Tibial artery (tissue), 4 donors: ENCODE measurements at regions not wholly inside any gene's neighbourhood (a gene's known extent, or its start where the extent isn't known, plus 50 kb on each side); places are given as distances from the start of the nearest gene placed in this dataset.

Experiments used
- DNase-seq, 2 donors: peaks; one replicate each; pipeline ENCODE4 v3.0.0-alpha.2; 2019
- H3K27ac ChIP-seq, 2 donors: fragments of 200-600 bp; sonication (generic) in 1 of 2; 1 replicate in 1 of 2; 2 replicates in 1 of 2; pipeline ENCODE4 v1.5.1; 2018 to 2019; ENCODE audit warnings: mild to moderate bottlenecking in 1 of 2
- H3K27me3 ChIP-seq, 2 donors: fragments of 200-600 bp; sonication (generic) in 1 of 2; one replicate each; pipeline versions ENCODE4 v1.5.1 to v1.6.0; 2016 to 2019
- H3K36me3 ChIP-seq, 3 donors: fragments of 200-600 bp; sonication (generic) in 2 of 3; one replicate each; pipeline ENCODE4 v1.5.1; 2016 to 2019; ENCODE audit warnings: mild to moderate bottlenecking in 2 of 3
- H3K4me1 ChIP-seq, 4 donors: fragments of 200-600 bp; sonication (generic) in 2 of 4; 1 replicate in 3 of 4; 2 replicates in 1 of 4; pipeline ENCODE4 v1.5.1; 2016 to 2019
- H3K4me3 ChIP-seq, 2 donors: fragments of 200-600 bp; sonication (generic) in 1 of 2; 1 replicate in 1 of 2; 2 replicates in 1 of 2; pipeline ENCODE4 v1.5.1; 2018 to 2019; ENCODE audit warnings: mild to moderate bottlenecking in 2 of 2
- H3K9me3 ChIP-seq, 3 donors: fragments of 200-600 bp; sonication (generic) in 1 of 3; one replicate each; pipeline ENCODE4 v1.5.1; 2016 to 2019
- CTCF ChIP-seq, 2 experiments: fragments of 200-600 bp in 1 of 2; fragments of 450-650 bp in 1 of 2; IDR thresholded peaks; one replicate each; pipeline ENCODE4 v1.5.1; 2017 to 2019; ENCODE audit warnings: antibody characterized with exemption in 2 of 2, mild to moderate bottlenecking in 1 of 2, moderate library complexity in 1 of 2
- intact Hi-C: fragments of 100-400 bp; cut with DNase I; formaldehyde crosslinking; loops from one replicate; pipeline ENCODE4 v1.15.0; 2023; ENCODE audit warnings: low total_unique reads

GRCh38 chr4:23105759-23106370 is 413.1 kb downstream of the GBA3 start:
- Histone ChIP-seq H3K27ac (no peak overlapping the region), H3K9me3 (no peaks in the 10 kb centered on the region), H3K36me3 (no peaks in the 10 kb centered on the region), H3K4me3 (no peak overlapping the region), H3K27me3 (no peaks in the 10 kb centered on the region), H3K4me1 (no peaks in the 10 kb centered on the region)
- no peak for TF ChIP-seq CTCF (IDR thresholded peaks at IDR 0.05)
- intact Hi-C loops = no loop called here
- no peak for DNase-seq

- H3K27me3 ChIP-seq = no peaks in the 10 kb centered on the region
- no peaks in the 10 kb centered on the region for H3K36me3 ChIP-seq
- no peak overlapping the region for H3K4me3 ChIP-seq
- no peak overlapping the region for H3K27ac ChIP-seq
- intact Hi-C loops = no loop called here
- no peaks in the 10 kb centered on the region for H3K4me1 ChIP-seq
- TF ChIP-seq CTCF (IDR thresholded peaks at IDR 0.05) = no peak
- H3K9me3 ChIP-seq = no peaks in the 10 kb centered on the region
- DNase-seq = no peak
Measured at GRCh38 chr4:23097251-23097650, 404.5 kb downstream of the GBA3 start.

- Histone ChIP-seq H3K36me3 (no peaks in the 10 kb centered on the region), H3K27ac (no peak overlapping the region), H3K4me3 (no peak overlapping the region), H3K9me3 (no peaks in the 10 kb centered on the region), H3K4me1 (no peaks in the 10 kb centered on the region), H3K27me3 (no peaks in the 10 kb centered on the region)
- intact Hi-C loops = no loop called here
- no peak for TF ChIP-seq CTCF (IDR thresholded peaks at IDR 0.05)
- no peak for DNase-seq
Measured at GRCh38 chr4:23091711-23092110, 399.0 kb downstream of the GBA3 start.

GRCh38 chr4:23085249-23085568 is 392.5 kb downstream of the GBA3 start:
- Histone ChIP-seq H3K4me1 (no peaks in the 10 kb centered on the region), H3K9me3 (peaks cover 0 to 3% (median 1%) of the 10 kb centered on the region in 3 donors), H3K4me3 (no peak overlapping the region), H3K27ac (no peak overlapping the region), H3K27me3 (no peaks in the 10 kb centered on the region), H3K36me3 (no peaks in the 10 kb centered on the region)
- intact Hi-C loops = no loop called here
- TF ChIP-seq CTCF (IDR thresholded peaks at IDR 0.05) = no peak
- DNase-seq = no peak

- intact Hi-C loops = no loop called here
- no peak for TF ChIP-seq CTCF (IDR thresholded peaks at IDR 0.05)
Measured at GRCh38 chr4:23084559-23085248, 392.0 kb downstream of the GBA3 start.

More at GRCh38 chr4:23084559-23085248, 392.0 kb downstream of the GBA3 start:
- no peaks in the 10 kb centered on the region for H3K36me3 ChIP-seq
- H3K27ac ChIP-seq = no peak overlapping the region
- H3K4me3 ChIP-seq = no peak overlapping the region
- H3K27me3 ChIP-seq = no peaks in the 10 kb centered on the region
- no peaks in the 10 kb centered on the region for H3K4me1 ChIP-seq
- peaks cover 0 to 8% (median 6%) of the 10 kb centered on the region in 3 donors for H3K9me3 ChIP-seq
- DNase-seq = no peak
